HUES6 (cell line): ENCODE measurements at regions not wholly inside any gene's neighbourhood (a gene's known extent, or its start where the extent isn't known, plus 50 kb on each side); places are given as distances from the start of the nearest gene placed in this dataset.

Experiments used
- H3K27ac ChIP-seq: 2 replicates; pipeline ENCODE4 v1.7.0; 2013; ENCODE audit warnings: low read depth, mild to moderate bottlenecking, low read length, inconsistent platforms
- H3K27me3 ChIP-seq: 2 replicates; pipeline ENCODE4 v1.6.1; 2013; ENCODE audit warnings: low read length; ENCODE audit not compliant: control insufficient read depth, insufficient read depth
- H3K36me3 ChIP-seq: 2 replicates; pipeline ENCODE4 v1.6.1; 2013; ENCODE audit warnings: low read length; ENCODE audit not compliant: control insufficient read depth, insufficient read depth
- H3K4me1 ChIP-seq: 2 replicates; pipeline ENCODE4 v1.6.1; 2013; ENCODE audit warnings: low read length; ENCODE audit not compliant: control insufficient read depth, insufficient read depth
- H3K4me3 ChIP-seq: 2 replicates; pipeline ENCODE4 v1.5.1; 2013; ENCODE audit warnings: low read depth, low read length
- H3K9ac ChIP-seq: one replicate; pipeline ENCODE4 v1.6.1; 2013; ENCODE audit warnings: mild to moderate bottlenecking, low read length
- H3K9me3 ChIP-seq: 2 replicates; pipeline ENCODE4 v1.6.1; 2013; ENCODE audit warnings: low read depth, low read length; ENCODE audit not compliant: control insufficient read depth, insufficient read depth

DNA sequence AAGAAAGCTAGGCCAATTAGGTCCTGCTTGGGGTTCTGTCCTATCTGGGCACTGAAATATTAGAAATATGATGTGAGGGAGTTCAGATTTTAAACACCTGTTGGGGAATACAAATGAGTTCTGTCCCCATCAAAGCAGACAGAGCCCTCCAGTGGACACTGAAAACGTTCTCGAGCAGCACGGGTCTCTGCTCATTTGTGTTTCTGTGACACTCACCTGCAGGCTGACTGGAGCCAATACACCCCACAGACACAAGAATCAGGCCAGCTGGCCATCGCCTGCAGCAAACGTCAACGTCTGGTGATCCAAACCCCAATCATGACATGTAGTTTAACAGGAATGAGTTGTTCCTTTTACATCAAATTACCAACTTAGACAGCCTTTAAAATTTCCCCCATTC, 493.4 kb upstream of the TMEM132C start:
- no peak overlapping the region for H3K4me3 ChIP-seq
- no peaks in the 10 kb centered on the region for H3K9me3 ChIP-seq
- no peaks in the 10 kb centered on the region for H3K36me3 ChIP-seq
- H3K9ac ChIP-seq: no peak overlapping the region
- no peak overlapping the region for H3K27ac ChIP-seq
- H3K27me3 ChIP-seq: no peaks in the 10 kb centered on the region
- no peaks in the 10 kb centered on the region for H3K4me1 ChIP-seq

DNA sequence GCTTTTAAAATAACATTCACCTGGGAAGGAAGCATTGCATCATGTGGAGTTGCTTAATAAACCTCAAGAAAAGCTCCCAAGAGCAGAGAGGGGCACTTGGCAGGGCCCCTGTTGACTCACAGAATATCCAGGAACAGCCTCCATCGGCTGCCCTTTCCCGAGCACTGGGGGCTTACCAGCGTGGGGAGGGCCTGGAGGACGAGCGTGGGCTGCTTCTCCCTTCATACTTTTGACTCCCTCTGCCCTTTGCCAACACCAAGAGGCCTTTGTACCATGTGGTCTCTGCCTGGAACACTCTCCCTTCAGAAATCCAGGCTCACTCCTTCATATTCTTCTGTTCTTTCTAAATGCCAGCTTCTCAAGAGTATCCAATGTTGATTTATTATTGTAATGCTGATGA, 492.1 kb upstream of the TMEM132C start:
- Histone ChIP-seq H3K4me1 (no peaks in the 10 kb centered on the region), H3K4me3 (no peak overlapping the region), H3K27ac (no peak overlapping the region), H3K27me3 (no peaks in the 10 kb centered on the region), H3K36me3 (no peaks in the 10 kb centered on the region), H3K9me3 (no peaks in the 10 kb centered on the region), H3K9ac (no peak overlapping the region)

DNA sequence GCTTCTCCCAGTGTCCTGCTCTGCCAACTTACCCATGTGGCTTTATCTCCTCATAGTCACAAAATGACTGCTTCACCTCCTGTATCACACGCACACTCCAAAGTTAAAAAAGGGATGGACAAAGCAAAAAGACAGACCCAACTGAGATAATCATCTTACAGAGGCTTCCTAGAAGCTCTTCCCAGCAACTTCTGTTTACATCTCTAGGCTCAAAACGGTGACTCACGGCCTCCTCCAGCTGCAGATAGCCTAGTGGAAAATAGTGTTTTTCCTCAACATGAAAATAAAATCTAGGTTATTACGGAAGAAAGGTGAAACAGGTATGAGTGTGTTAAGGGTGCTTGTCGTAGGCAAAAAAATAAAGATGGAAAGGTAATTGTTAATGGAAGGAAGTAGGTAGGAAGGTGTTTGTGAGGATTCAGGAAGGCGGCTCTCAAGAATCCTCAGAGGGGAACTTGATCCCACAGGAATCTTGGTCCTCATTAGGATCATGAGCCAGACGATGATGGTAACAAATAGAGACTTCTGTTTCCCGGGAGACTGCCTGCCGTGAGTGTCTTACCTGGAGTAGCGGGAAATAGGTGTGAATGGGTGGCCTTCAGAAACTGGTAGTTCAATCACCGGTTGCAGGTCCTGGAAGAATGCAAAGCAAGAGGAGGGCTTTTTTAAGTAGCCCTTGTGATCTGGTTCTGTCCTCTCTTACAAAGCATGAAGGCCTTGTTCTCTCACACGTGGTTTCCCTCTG, 487.5 kb upstream of the TMEM132C start:
- H3K27me3 ChIP-seq: no peaks in the 10 kb centered on the region
- H3K4me3 ChIP-seq: no peak overlapping the region

GRCh38 chr12:127780881-127781280, 486.1 kb upstream of the TMEM132C start:
- Histone ChIP-seq H3K4me3 (no peak overlapping the region), H3K9ac (no peak overlapping the region), H3K4me1 (peaks cover 4% of the 10 kb centered on the region; the same call in 1 of the 2 replicates), H3K27ac (no peak overlapping the region), H3K9me3 (no peaks in the 10 kb centered on the region), H3K36me3 (no peaks in the 10 kb centered on the region), H3K27me3 (no peaks in the 10 kb centered on the region)

More for the DNA sequence above, 487.5 kb upstream of the TMEM132C start:
- Histone ChIP-seq H3K36me3 (no peaks in the 10 kb centered on the region), H3K9me3 (no peaks in the 10 kb centered on the region), H3K27ac (no peak overlapping the region), H3K4me1 (no peaks in the 10 kb centered on the region), H3K9ac (no peak overlapping the region)

GRCh38 chr12:127781336-127781735, 485.6 kb upstream of the TMEM132C start:
- Histone ChIP-seq H3K9ac (no peak overlapping the region), H3K36me3 (no peaks in the 10 kb centered on the region), H3K4me3 (no peak overlapping the region), H3K4me1 (peaks cover 7% of the 10 kb centered on the region), H3K27ac (no peak overlapping the region), H3K27me3 (no peaks in the 10 kb centered on the region), H3K9me3 (no peaks in the 10 kb centered on the region)

DNA sequence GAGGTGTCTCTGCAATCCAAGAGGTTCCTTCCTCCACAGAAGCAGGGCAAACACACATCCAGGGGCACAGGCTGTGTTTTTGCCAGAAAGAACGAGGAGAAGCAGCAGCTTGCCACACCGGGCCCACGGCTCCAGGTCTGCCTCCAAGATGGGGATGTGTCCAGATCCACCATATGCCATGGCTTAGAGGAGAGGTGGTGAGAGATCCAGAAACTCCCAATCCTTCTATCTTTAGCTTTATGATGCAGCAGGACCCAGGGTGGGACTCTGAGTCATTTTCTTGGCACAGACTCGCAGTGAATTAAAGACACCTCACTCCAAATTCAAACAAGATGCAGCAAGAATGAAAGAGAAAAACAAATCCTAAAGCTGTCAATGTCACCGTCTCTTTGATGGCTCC, 481.4 kb upstream of the TMEM132C start:
- Histone ChIP-seq H3K9ac (no peak overlapping the region), H3K4me1 (peaks cover 9% of the 10 kb centered on the region), H3K27ac (no peak overlapping the region), H3K9me3 (no peaks in the 10 kb centered on the region), H3K27me3 (no peaks in the 10 kb centered on the region), H3K4me3 (no peak overlapping the region), H3K36me3 (no peaks in the 10 kb centered on the region)

DNA sequence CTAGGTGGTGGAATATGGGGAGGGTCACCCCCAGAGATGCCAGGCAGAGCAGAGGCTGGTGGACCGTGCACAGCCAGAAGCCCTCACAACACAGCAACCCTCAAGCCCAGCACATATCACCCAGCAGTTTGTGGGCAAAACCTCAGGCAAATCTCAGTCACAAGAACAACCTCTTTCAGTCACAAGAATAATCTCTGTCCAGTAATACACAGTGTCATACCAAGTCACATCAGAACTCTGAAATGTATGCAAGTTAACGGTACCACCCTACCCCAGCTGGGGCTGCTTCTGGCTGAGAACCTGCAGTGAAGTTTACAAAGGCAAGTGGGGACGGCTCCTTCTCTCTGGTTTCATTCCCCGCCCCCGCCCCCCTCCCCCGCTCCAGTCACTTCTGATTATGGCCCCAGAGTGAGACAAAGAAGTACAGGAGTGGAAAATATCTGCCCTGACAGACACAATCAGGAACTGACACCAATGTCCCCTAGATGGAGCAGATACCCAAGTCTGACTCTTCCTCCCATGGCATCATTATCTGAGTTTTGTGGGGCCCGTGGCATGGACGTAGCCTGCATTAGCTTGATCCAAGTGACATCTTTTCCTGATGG, 480.9 kb upstream of the TMEM132C start:
- no peak overlapping the region for H3K27ac ChIP-seq
- no peaks in the 10 kb centered on the region for H3K9me3 ChIP-seq
- peaks cover 9% of the 10 kb centered on the region for H3K4me1 ChIP-seq
- H3K9ac ChIP-seq: no peak overlapping the region
- no peaks in the 10 kb centered on the region for H3K27me3 ChIP-seq
- no peaks in the 10 kb centered on the region for H3K36me3 ChIP-seq
- no peak overlapping the region for H3K4me3 ChIP-seq

- Histone ChIP-seq H3K4me1 (peaks cover 9% of the 10 kb centered on the region), H3K9ac (no peak overlapping the region), H3K27ac (no peak overlapping the region), H3K36me3 (no peaks in the 10 kb centered on the region), H3K4me3 (no peak overlapping the region), H3K9me3 (no peaks in the 10 kb centered on the region), H3K27me3 (no peaks in the 10 kb centered on the region)
Measured at GRCh38 chr12:127787544-127787943, 479.4 kb upstream of the TMEM132C start.

DNA sequence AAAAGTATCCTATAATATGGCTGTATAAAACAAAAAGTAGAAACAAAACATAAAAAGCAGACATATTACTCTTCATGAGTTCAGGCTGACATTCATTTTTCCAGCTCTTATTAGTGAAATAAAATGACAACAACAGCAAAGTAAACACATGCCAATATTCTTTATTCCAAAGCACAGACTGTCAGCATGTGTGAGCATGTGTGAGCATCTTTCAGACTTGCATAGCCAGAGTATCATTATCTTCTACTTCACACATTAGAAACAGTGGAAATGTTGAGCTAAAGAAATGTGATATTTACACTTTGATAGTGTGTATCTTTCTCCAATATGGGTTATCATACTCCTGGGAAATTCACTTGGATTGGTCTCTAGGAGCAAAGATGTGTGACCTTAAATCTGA, 476.6 kb upstream of the TMEM132C start:
- H3K9ac ChIP-seq: no peak overlapping the region
- H3K4me1 ChIP-seq: peaks cover 9% of the 10 kb centered on the region
- H3K36me3 ChIP-seq: no peaks in the 10 kb centered on the region
- H3K4me3 ChIP-seq: no peak overlapping the region
- H3K9me3 ChIP-seq: no peaks in the 10 kb centered on the region
- no peak overlapping the region for H3K27ac ChIP-seq
- no peaks in the 10 kb centered on the region for H3K27me3 ChIP-seq

DNA sequence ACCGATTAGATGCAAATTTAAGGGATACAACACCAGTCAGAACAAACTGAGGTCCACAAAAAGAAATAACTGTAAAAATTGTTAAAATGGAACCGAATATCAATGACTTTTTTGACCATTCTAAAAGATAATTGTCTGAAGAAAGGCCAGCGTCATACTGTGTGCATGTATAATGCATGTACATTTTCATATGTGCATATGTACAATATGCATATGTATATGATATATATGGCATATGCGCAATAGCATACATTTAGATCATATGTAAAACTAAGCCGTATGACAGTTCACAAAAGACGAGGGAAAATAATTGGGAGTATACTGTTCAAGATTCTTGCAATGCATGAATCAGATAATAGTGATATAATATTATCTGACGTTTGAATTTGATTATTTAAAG, 475.8 kb upstream of the TMEM132C start:
- no peak overlapping the region for H3K27ac ChIP-seq
- no peak overlapping the region for H3K4me3 ChIP-seq
- no peaks in the 10 kb centered on the region for H3K27me3 ChIP-seq
- no peak overlapping the region for H3K9ac ChIP-seq
- no peaks in the 10 kb centered on the region for H3K36me3 ChIP-seq
- peaks cover 3% of the 10 kb centered on the region; the same call in 1 of the 2 replicates for H3K4me1 ChIP-seq
- no peaks in the 10 kb centered on the region for H3K9me3 ChIP-seq

DNA sequence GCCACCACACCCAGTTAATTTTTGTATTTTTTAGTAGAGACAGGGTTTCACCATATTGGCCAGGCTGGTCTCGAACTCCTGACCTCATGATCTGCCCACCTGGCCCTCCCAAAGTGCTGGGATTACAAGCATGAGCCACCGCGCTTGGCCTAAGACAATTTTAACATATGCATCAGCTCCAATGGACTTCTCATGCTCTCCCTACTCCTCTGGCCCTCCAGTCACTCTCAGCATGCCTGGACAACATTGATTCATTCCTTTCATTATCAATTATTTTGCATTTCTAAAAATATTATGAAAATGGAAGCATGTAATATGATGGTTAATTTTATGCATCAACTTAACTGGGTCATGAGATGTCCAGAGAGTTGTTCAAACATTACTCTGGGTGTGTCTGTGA, 469.1 kb upstream of the TMEM132C start:
- H3K9me3 ChIP-seq: no peaks in the 10 kb centered on the region
- no peak overlapping the region for H3K9ac ChIP-seq
- no peaks in the 10 kb centered on the region for H3K36me3 ChIP-seq
- H3K4me3 ChIP-seq: no peak overlapping the region
- no peak overlapping the region for H3K27ac ChIP-seq
- H3K4me1 ChIP-seq: no peaks in the 10 kb centered on the region; the same call in 1 of the 2 replicates
- no peaks in the 10 kb centered on the region for H3K27me3 ChIP-seq
